HG02840 (cell line): ENCODE measurements at regions not wholly inside any gene's neighbourhood (a gene's known extent, or its start where the extent isn't known, plus 50 kb on each side); places are given as distances from the start of the nearest gene placed in this dataset.
"Not testable (repeated sequence)": the region's sequence is repeated elsewhere in the genome, so short reads cannot be mapped to it uniquely, and the experiment has no call there.

Experiments used
- ATAC-seq: cut with Tn5 transposase; IDR thresholded peaks from one replicate; pipeline ENCODE4 v1.9.1; 2021; ENCODE audit warnings: mild to moderate bottlenecking, moderate library complexity, moderate number of reproducible peaks; ENCODE audit not compliant: unreplicated experiment, low FRiP score

- ATAC-seq = no peak
These were observed 265.6 kb upstream of the TCERG1L start for GRCh38 chr10:131577178-131577555.

- ATAC-seq = no peak
These were observed 266.4 kb upstream of the TCERG1L start for GRCh38 chr10:131577786-131578471.

GRCh38 chr10:131578472-131578970, 267.0 kb upstream of the TCERG1L start:
- ATAC-seq = no peak

- ATAC-seq = no peak
These were observed 267.9 kb upstream of the TCERG1L start for GRCh38 chr10:131579251-131580071.

GRCh38 chr10:131580076-131580652, 268.6 kb upstream of the TCERG1L start:
- ATAC-seq = no peak

- ATAC-seq = no peak
These were observed 269.2 kb upstream of the TCERG1L start for GRCh38 chr10:131580674-131581073.

GRCh38 chr10:131581547-131581946, 270.0 kb upstream of the TCERG1L start:
- not testable (repeated sequence) for ATAC-seq

GRCh38 chr10:131584287-131584686, 272.8 kb upstream of the TCERG1L start:
- ATAC-seq = no peak

- ATAC-seq = no peak
These were observed 274.2 kb upstream of the TCERG1L start for GRCh38 chr10:131585761-131586160.

GRCh38 chr10:131586958-131587357, 275.4 kb upstream of the TCERG1L start:
- no peak for ATAC-seq

GRCh38 chr10:131587976-131588680, 276.6 kb upstream of the TCERG1L start:
- no peak for ATAC-seq

- ATAC-seq = no peak
These were observed 277.2 kb upstream of the TCERG1L start for GRCh38 chr10:131588704-131589220.

- no peak for ATAC-seq
These were observed 279.0 kb upstream of the TCERG1L start for GRCh38 chr10:131590567-131590966.

- no peak for ATAC-seq
These were observed 280.4 kb upstream of the TCERG1L start for GRCh38 chr10:131591936-131592335.

GRCh38 chr10:131609176-131609575, 291.6 kb upstream of the PPP2R2D start:
- no peak for ATAC-seq

GRCh38 chr10:131615150-131615549, 285.7 kb upstream of the PPP2R2D start:
- ATAC-seq = no peak

- ATAC-seq = no peak
These were observed 284.8 kb upstream of the PPP2R2D start for GRCh38 chr10:131616040-131616439.

- no peak for ATAC-seq
These were observed 283.5 kb upstream of the PPP2R2D start for GRCh38 chr10:131617113-131617858.

- ATAC-seq = no peak
These were observed 282.1 kb upstream of the PPP2R2D start for GRCh38 chr10:131618587-131619267.
